GM12865 (cell line): ENCODE measurements at regions not wholly inside any gene's neighbourhood (a gene's known extent, or its start where the extent isn't known, plus 50 kb on each side); places are given as distances from the start of the nearest gene placed in this dataset.

Experiments used
- DNase-seq: peaks from one replicate; pipeline ENCODE4 v3.0.0; 2010; ENCODE audit warnings: low read depth
- H3K4me3 ChIP-seq: 2 replicates; pipeline ENCODE4 v1.5.1; 2011; ENCODE audit warnings: mild to moderate bottlenecking, low read depth, low read length, control low read depth
- TF ChIP-seq, protein P1 (sequence below): IDR thresholded peaks from 2 replicates; pipeline ENCODE4 v1.5.1; 2011; ENCODE audit warnings: low read length, control low read depth, low read depth, inconsistent platforms; ENCODE audit not compliant: insufficient read depth; ENCODE audit errors: missing control alignments

DNA sequence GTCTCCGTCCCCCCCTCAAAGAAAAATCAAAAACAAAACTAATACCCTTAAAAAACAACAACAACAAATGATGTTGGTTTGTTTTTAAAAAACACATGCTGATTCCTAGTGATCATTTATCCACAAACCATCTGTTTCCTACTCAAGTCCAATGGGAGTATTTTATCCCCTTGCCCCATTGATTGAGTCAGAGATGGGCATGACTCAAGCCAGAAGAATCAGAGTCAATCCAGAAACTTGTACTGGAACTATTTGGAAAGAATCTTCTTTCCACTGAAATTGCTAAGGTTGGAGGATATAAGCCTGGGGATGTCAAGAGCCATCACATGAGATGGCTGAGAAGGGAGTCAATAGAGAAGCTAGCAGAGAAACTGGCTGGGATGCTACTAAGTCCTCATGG, 176.4 kb downstream of the MIS18A start:
- no peak for DNase-seq
- H3K4me3 ChIP-seq, result no peak overlapping the region
- TF ChIP-seq, protein P1, sequence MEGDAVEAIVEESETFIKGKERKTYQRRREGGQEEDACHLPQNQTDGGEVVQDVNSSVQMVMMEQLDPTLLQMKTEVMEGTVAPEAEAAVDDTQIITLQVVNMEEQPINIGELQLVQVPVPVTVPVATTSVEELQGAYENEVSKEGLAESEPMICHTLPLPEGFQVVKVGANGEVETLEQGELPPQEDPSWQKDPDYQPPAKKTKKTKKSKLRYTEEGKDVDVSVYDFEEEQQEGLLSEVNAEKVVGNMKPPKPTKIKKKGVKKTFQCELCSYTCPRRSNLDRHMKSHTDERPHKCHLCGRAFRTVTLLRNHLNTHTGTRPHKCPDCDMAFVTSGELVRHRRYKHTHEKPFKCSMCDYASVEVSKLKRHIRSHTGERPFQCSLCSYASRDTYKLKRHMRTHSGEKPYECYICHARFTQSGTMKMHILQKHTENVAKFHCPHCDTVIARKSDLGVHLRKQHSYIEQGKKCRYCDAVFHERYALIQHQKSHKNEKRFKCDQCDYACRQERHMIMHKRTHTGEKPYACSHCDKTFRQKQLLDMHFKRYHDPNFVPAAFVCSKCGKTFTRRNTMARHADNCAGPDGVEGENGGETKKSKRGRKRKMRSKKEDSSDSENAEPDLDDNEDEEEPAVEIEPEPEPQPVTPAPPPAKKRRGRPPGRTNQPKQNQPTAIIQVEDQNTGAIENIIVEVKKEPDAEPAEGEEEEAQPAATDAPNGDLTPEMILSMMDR, result no peak

DNA sequence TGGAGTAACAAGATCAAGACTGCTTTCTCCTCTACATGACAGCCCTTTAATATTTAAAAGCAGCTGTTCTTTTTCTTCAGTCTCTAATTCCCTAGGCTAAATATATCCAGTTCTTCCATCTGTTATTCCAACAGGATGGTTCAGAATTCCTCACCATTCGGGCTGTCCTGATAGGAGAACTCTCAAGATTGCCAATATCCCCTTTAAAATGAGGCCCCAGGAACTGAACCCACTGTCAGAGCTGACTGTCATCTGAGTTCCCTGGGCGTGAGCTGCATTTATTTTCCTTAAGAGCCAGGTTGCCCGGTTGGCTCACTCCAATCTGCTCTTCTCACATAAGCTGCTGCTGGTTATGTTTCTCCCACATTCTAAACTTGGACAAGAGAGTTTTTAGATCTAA, 177.6 kb downstream of the MIS18A start:
- TF ChIP-seq, protein P1, result no peak
- no peak for DNase-seq

DNA sequence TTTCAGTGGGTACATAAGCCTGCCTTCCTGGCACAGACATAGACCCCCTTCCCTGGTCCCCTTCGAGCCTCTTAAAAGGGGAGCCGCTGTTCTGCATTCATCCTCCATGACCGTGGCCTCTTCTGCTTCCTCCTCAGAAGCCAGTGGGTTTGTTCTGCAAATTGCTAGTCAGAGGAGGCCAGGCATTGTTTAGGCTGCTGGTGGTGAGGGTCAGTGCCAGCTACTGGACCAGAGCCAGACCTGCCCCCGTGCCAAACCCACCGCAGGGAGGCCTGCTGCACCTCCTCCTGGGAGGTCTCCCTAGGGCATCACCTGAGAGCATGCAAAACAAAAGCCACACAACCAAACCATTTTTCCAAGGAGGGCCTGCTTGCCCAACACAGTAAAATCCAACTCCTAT, 178.4 kb downstream of the MIS18A start:
- no peak for DNase-seq
- TF ChIP-seq, protein P1, result no peak
- no peak overlapping the region for H3K4me3 ChIP-seq

More for the DNA sequence above, 177.6 kb downstream of the MIS18A start:
- H3K4me3 ChIP-seq, result no peak overlapping the region

DNA sequence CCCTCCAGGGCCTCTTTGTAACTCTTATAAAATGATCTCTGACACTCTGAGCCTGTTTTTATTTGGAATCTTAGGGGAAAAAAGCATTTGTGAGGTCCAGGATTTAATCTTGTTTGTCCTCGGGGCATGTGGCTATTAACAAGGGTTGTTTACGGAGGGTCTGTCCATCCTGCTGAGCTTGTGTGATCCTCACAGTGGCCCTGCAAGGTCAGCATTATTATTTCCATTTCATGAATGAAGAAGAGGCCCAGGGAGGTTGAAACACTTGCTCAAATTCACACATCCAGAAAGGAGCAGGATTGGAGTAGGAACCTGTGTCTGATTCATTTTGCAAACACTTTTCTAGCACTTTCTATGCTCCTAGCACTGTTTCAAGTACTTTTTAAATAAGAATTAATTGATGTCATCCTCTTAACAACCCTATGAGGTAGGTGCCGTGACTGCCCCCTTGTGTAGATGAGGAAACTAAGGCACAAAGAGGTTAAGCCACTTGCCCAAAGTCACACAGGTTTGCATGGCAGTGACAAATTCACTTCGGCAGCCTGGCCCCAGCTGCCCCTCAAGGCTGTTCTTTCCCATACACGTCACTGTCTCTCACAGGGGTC, 178.9 kb downstream of the MIS18A start:
- peak; percentile 5 for DNase-seq
- H3K4me3 ChIP-seq, result no peak overlapping the region

DNA sequence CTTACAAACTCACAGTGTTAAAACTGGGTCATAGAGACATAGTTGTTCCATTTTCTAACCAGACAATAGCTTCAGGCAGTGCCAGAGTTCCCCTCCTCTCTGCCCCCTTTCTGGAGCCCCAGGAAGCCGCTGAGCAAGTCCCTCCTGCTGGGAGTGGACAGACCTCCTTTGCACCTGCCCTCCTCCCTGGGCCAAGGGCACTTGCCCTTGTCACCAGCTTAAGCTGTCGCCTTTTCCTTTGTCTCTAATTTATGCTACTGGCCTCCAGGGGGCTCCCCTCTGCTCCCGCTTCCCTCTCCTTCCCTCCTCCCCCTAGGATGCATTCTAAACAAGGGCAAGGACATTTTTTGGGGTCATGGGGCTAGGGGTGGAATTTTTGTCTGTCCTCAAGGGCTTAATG, 182.4 kb downstream of the MIS18A start:
- TF ChIP-seq, protein P1, result peak; percentile 35
- H3K4me3 ChIP-seq, result no peak overlapping the region
- DNase-seq, result peak; percentile 28

More for the DNA sequence above, 178.9 kb downstream of the MIS18A start:
- TF ChIP-seq, protein P1, result no peak

DNA sequence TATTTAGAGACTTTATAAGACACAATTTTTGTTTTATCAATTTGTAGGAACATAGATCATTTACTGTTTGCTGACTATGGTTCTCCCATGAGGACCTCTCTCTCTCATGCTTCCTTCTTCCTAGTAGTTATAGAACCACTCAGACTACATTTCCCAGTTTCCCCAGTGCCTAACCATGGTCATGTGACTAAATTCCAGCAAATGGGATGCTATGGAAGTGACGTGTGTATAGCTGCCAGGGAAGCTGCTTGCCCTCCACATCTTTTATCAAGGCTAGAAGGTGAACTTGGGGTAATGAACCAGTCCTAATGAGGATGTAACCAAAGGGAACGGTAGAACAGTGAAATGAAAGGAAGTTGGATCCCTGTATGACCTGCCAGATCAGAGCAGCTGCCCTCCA, 184.0 kb downstream of the MIS18A start:
- H3K4me3 ChIP-seq, result no peak overlapping the region
- TF ChIP-seq, protein P1, result no peak
- no peak for DNase-seq
